NT2/D1 (cell line): ENCODE measurements at regions not wholly inside any gene's neighbourhood (a gene's known extent, or its start where the extent isn't known, plus 50 kb on each side); places are given as distances from the start of the nearest gene placed in this dataset.

ENCODE experiments used
- DNase-seq: peaks from one replicate; pipeline ENCODE4 v3.0.0-alpha.2; 2011; ENCODE audit warnings: low read depth, low spot score
- H3K27me3 ChIP-seq: 2 replicates; pipeline ENCODE4 v1.6.0; 2011; ENCODE audit warnings: mild to moderate bottlenecking; ENCODE audit not compliant: insufficient read length, insufficient read depth
- H3K36me3 ChIP-seq: 2 replicates; pipeline ENCODE4 v1.6.1; 2011; ENCODE audit warnings: mild to moderate bottlenecking, low read length, mixed read lengths; ENCODE audit not compliant: insufficient read depth, insufficient read length
- H3K4me1 ChIP-seq: 2 replicates; pipeline ENCODE4 v1.5.1; 2011; ENCODE audit not compliant: insufficient read depth, insufficient read length
- H3K4me3 ChIP-seq: 2 replicates; pipeline ENCODE4 v1.5.1; 2011; ENCODE audit warnings: low read depth; ENCODE audit not compliant: insufficient read length
- H3K9ac ChIP-seq: 2 replicates; pipeline ENCODE4 v1.6.0; 2011; ENCODE audit warnings: low read depth; ENCODE audit not compliant: insufficient read length
- H3K9me3 ChIP-seq: 2 replicates; pipeline ENCODE4 v1.5.1; 2011; ENCODE audit warnings: mild to moderate bottlenecking, low read length; ENCODE audit not compliant: insufficient read depth
- SUZ12 ChIP-seq: IDR thresholded peaks from 2 replicates; pipeline ENCODE4 v1.6.1; 2011; ENCODE audit not compliant: insufficient read length, insufficient read depth; ENCODE audit errors: extremely low read depth
- YY1 ChIP-seq: IDR thresholded peaks from 2 replicates; pipeline ENCODE4 v1.6.1; 2011; ENCODE audit not compliant: insufficient read length, insufficient read depth
- ZNF274 ChIP-seq: IDR thresholded peaks from 2 replicates; pipeline ENCODE4 v1.6.1; 2011; ENCODE audit warnings: mild to moderate bottlenecking, low read depth, low read length

- TF ChIP-seq YY1 (no peak), ZNF274 (no peak), SUZ12 (no peak)
- no peak overlapping the region for H3K4me3 ChIP-seq
- no peaks in the 10 kb centered on the region for H3K4me1 ChIP-seq
- no peaks in the 10 kb centered on the region for H3K36me3 ChIP-seq
- H3K9ac ChIP-seq, result no peak overlapping the region
- no peak for DNase-seq
- no peaks in the 10 kb centered on the region for H3K9me3 ChIP-seq
- H3K27me3 ChIP-seq, result no peaks in the 10 kb centered on the region
These were observed 177.4 kb upstream of the RNPC3 start for GRCh38 chr1:103348136-103348535.

- Histone ChIP-seq H3K27me3 (no peaks in the 10 kb centered on the region), H3K4me1 (no peaks in the 10 kb centered on the region), H3K4me3 (no peak overlapping the region), H3K9ac (no peak overlapping the region), H3K36me3 (no peaks in the 10 kb centered on the region), H3K9me3 (no peaks in the 10 kb centered on the region)
- DNase-seq, result no peak
- TF ChIP-seq YY1 (no peak), ZNF274 (no peak), SUZ12 (no peak)
These were observed 180.6 kb upstream of the RNPC3 start for GRCh38 chr1:103344930-103345329.

GRCh38 chr1:103341377-103341880 is 184.1 kb upstream of the RNPC3 start:
- Histone ChIP-seq H3K4me3 (no peak overlapping the region), H3K4me1 (no peaks in the 10 kb centered on the region), H3K9me3 (no peaks in the 10 kb centered on the region), H3K27me3 (no peaks in the 10 kb centered on the region), H3K9ac (no peak overlapping the region), H3K36me3 (no peaks in the 10 kb centered on the region)
- DNase-seq, result no peak
- TF ChIP-seq YY1 (no peak), ZNF274 (no peak)

- Histone ChIP-seq H3K4me3 (no peak overlapping the region), H3K27me3 (no peaks in the 10 kb centered on the region), H3K9me3 (no peaks in the 10 kb centered on the region), H3K4me1 (no peaks in the 10 kb centered on the region), H3K9ac (no peak overlapping the region), H3K36me3 (no peaks in the 10 kb centered on the region)
- TF ChIP-seq ZNF274 (no peak), SUZ12 (no peak), YY1 (no peak)
- DNase-seq, result no peak
These were observed 187.7 kb upstream of the RNPC3 start for GRCh38 chr1:103337779-103338178.

GRCh38 chr1:103336408-103336807 is 189.1 kb upstream of the RNPC3 start:
- Histone ChIP-seq H3K9me3 (no peaks in the 10 kb centered on the region), H3K27me3 (no peaks in the 10 kb centered on the region), H3K4me1 (no peaks in the 10 kb centered on the region), H3K4me3 (no peak overlapping the region), H3K9ac (no peak overlapping the region), H3K36me3 (no peaks in the 10 kb centered on the region)
- TF ChIP-seq ZNF274 (no peak), YY1 (no peak), SUZ12 (no peak)
- no peak for DNase-seq

GRCh38 chr1:103333141-103333540 is 192.4 kb upstream of the RNPC3 start:
- H3K36me3 ChIP-seq, result no peaks in the 10 kb centered on the region
- no peaks in the 10 kb centered on the region for H3K27me3 ChIP-seq
- TF ChIP-seq YY1 (no peak), SUZ12 (no peak), ZNF274 (no peak)
- no peak overlapping the region for H3K9ac ChIP-seq
- no peak overlapping the region for H3K4me3 ChIP-seq
- no peaks in the 10 kb centered on the region for H3K9me3 ChIP-seq
- DNase-seq, result no peak
- H3K4me1 ChIP-seq, result no peaks in the 10 kb centered on the region

- no peak for DNase-seq
- no peaks in the 10 kb centered on the region for H3K4me1 ChIP-seq
- TF ChIP-seq ZNF274 (no peak), YY1 (no peak), SUZ12 (no peak)
- no peak overlapping the region for H3K9ac ChIP-seq
- no peaks in the 10 kb centered on the region for H3K9me3 ChIP-seq
- H3K36me3 ChIP-seq, result no peaks in the 10 kb centered on the region
- H3K4me3 ChIP-seq, result no peak overlapping the region
- H3K27me3 ChIP-seq, result no peaks in the 10 kb centered on the region
These were observed 198.3 kb upstream of the RNPC3 start for GRCh38 chr1:103327054-103327719.

GRCh38 chr1:103326595-103326994 is 198.9 kb upstream of the RNPC3 start:
- no peak for DNase-seq
- Histone ChIP-seq H3K4me1 (no peaks in the 10 kb centered on the region), H3K36me3 (no peaks in the 10 kb centered on the region), H3K9ac (no peak overlapping the region), H3K27me3 (no peaks in the 10 kb centered on the region), H3K4me3 (no peak overlapping the region), H3K9me3 (no peaks in the 10 kb centered on the region)
- TF ChIP-seq SUZ12, result no peak
- TF ChIP-seq ZNF274, result no peak
- no peak for TF ChIP-seq YY1
